COLO829 (cell line): ENCODE measurements at regions not wholly inside any gene's neighbourhood (a gene's known extent, or its start where the extent isn't known, plus 50 kb on each side); places are given as distances from the start of the nearest gene placed in this dataset.
"Not testable (repeated sequence)": the region's sequence is repeated elsewhere in the genome, so short reads cannot be mapped to it uniquely, and the experiment has no call there.

Source experiments
- DNase-seq: peaks from one replicate; pipeline ENCODE4 v3.0.0; 2012; ENCODE audit warnings: low spot score

DNA sequence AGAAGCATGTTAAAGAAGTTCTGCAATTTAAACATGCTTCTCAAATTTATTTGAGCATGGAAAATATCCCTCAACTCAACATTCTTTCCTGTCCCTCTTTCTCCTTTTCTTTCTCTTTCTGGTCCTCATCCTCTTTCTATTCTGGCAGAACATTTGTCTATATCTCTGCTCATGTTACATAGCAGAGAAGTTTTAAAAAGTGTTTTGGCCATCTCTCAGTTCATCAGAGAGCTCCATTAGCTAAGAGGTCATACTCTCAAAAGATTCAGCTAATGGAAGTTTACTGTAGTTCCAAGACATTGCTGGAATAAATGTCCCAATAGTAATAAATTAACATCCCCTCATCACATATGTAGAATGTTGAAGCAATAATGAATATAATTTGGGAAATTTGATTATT, 53.5 kb downstream of the XCL2 start:
- no peak for DNase-seq

DNA sequence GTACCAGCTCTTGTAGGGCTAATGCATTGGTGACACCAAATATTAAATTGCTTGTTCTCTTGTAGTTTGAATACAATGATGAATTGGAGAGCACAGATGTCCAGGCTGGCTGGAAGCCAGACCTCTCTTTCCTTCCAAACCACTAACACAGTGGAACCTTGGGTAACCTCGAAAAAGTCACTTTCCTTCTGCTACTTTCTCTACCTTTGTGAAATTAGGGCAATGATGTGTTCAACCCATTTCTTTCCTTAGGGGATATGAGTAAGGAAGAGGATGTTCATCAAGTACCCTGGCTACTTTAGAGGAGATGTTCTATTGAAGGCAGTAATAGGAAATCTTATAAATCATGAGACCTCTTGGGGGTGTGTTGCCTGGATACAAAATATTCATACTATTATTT, 55.7 kb downstream of the XCL2 start:
- no peak for DNase-seq

DNA sequence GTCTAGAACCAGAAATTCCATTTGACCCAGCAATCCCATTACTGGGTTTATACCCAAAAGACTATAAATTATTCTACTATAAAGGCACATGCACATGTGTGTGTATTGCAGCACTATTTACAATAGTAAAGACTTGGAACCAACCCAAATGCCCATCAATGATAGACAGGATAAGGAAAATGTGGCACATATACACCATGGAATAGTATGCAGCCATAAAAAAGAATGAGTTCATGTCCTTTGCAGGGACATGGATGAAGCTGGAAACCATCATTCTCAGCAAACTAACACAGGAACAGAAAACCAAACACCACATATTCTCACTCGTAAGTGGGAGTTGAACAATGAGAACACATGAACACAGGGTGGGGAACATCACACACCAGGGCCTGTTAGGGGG, 57.0 kb downstream of the XCL2 start:
- not testable (repeated sequence) for DNase-seq

DNA sequence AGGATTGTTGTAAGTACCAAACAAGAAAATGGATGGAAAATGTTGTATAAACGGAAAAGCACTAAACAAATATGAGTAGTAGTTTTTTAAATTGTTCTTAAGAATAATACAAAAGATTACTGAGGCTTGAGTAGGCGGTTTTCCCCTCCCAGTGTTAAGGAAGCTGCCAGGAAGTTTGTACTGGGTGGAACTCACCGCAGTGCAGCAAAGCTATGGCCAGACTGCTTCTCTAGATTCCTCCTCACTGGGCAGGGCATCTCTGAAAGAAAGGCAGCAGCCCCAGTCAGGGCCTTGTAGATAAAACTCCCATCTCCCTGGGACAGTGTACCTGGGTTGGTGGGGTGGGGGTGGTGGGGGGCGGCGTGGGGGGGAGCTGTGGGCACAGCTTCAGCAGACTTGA, 58.7 kb downstream of the XCL2 start:
- no peak for DNase-seq

DNA sequence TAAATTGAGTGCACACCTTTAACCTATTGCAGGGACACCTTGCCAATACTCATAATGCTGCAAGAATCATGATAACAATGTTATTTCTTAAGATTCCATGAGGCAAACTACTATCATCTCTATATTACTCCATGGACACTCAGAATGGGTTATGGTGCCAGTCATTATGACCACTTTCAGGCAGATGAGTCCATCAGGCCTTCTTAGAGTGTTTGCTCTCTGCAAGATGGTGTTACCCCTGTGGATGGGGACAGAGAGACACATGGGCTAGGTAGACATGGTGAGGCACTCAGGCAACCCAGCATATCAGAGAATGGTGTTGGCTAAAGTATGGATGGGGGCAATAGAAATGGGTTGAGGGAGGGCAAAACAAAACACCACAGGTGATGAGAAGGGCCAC, 59.7 kb downstream of the XCL2 start:
- DNase-seq, result no peak

DNA sequence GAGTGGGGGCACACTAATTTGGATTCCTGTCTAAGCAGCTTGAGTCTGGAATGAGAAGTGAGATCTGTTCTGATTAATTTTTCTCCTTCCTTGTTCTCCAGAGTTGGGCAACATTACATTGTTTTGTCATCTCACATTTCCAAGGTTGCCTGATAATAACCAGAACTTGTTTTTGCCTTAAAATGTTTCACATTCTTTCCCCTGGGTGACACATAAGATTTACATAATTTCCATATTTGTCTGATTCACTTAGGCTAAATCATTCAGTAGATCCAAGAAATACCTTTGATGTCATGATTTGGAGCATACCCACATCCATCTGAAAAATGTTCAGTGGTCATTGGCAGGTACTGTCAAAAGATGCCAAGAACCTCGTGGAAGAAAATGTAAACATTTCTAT, 60.3 kb downstream of the XCL2 start:
- no peak for DNase-seq

DNA sequence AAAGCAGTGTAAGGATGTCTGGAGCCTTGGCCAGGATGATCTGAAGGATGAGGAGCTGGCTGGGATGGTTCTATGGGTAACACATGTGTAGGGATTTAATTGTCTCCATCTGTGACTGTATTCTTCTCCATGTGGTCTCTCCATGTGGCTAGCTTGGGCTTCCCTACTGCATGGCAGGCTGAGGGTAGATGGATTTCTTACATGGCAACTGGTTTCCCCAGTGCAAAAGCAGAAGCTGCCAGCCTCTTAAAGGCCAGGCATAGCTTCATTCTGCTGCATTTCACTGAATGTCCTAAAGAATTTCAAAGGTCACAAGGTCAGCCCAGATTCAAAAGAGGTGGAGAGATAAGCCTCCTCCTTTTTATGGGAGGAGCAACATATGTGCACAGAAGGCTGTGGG, 61.7 kb downstream of the XCL2 start:
- DNase-seq, result no peak

DNA sequence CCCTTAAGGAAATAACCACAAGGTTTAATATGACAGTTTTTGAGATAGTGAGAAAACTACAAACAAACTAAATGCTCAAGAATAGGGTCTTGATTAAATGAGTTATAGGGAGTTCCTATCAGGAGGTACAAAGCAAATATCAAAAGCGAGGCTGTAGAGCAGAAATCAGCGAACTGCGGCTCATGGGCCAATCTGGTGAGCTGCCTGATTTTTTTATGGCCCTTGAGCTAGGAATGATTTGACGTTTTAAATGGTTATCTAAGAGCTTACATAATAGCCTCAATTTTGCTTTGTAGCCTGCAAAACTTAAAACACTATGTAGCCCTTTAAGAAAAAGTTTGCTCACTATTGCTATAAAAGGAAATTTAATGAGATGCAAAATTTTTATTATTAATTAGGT, 62.2 kb downstream of the XCL2 start:
- no peak for DNase-seq

DNA sequence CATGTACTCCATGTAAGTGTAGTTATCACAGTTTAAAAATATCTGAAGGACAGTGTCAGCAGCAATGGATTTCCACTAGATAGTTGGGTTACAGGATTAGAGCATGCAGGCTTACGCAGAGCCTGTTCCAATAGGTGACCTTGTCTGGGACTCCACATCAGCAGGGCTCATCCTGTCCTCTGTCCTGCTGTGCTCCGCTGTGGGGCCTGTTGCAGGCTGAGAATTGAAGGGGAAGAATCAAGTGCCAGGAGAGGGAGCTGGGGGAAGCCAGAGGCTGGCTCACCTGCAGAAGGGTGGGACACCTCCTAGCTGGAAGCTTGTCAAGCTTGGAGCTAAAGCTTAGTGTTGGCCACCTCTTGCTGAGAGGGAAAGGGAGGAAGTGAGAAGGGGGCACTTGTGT, 62.8 kb downstream of the XCL2 start:
- no peak for DNase-seq

DNA sequence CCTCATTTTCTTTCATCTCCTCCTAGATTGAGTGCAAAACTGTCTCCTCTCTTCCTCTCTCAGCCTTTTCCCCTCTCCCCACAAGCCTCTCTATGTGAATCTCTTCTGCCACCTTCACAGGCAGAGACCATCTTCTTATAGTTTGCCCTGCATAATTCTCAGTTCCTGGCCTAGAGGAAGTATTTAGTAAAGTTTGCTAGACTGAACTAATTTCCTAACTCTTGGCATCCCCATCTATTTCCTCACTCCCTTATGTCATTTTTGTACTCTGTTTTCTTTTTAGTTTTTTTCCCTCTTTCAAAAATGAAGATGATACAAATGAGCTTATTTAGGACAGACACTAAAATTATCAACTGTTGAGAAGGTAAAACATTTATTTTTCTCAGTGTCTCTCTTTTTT, 66.0 kb downstream of the XCL2 start:
- DNase-seq, result no peak

DNA sequence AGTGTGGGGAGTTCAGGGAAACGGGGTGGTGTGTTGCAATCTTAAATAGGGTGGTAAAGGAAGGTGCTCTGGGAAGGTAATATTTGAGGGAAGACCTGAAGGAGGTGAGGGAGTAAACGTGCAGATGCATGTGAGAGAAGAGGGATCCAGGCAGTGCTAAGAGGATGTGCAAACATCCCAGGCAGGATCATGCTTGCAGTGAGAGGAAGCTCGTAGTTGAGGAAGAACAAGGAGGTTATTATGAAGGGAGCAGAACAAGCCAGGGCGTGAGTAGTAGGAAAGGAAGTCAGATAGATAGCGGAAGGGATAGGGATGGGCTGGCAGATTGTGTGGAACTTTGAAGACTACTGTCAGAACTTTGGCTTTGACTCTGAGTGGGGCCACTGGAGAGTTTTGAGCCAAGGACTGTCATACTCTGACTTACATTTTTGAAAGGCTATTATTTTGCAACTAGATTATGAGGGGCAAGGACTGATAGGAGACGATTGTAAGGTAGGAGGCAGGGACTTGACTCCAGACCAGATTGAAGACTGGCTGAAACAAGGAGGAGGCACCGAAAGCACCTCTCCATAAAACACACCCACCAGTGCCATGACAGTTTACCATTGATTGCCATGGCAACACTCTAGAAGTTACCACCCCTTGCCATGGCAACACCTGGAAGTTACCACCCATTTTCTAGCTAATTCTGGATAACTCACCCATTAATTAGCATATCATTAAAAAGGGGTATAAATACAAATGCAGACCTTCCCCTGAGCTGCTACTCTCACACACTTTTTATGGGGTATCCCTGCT, 67.0 kb downstream of the XCL2 start:
- DNase-seq, result peak; percentile 90

DNA sequence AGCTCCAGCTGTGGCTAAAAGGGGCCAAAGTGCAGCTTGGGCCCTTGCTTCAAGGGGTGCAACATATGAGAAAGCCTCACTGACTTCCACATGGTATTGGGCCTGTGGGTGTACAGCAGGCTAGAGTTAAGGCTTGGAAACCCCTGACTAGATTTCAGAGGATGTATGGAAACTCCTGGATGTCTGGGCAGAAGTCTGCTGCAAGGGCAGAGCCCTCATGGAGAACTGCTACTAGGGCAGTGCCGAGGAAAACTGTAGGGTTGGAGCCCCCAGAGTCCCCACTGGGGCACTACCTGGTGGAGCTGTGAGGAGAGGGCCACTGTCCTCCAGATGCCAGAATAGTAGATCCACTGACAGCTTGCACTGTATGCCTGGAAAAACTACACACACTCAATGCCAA, 69.5 kb downstream of the XCL2 start:
- DNase-seq, result no peak

DNA sequence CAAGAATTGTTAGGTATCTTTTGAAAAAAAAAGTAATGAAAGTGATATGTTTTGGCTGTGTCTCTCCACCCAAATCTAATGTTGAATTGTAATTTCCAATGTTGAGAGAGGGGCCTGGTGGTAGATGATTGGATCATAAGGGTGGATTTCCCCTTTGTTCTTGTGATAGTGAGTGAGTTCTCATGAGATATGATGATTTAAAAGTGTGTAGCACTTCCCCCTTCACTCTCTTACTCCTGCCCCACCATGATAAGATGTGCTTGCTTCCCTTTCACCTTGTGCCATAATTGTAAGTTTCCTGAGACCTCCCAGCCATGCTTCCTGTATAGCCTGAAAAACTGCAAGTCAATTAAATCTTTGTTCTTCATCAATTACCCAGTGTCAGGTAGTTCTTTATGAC, 70.7 kb downstream of the XCL2 start:
- no peak for DNase-seq

DNA sequence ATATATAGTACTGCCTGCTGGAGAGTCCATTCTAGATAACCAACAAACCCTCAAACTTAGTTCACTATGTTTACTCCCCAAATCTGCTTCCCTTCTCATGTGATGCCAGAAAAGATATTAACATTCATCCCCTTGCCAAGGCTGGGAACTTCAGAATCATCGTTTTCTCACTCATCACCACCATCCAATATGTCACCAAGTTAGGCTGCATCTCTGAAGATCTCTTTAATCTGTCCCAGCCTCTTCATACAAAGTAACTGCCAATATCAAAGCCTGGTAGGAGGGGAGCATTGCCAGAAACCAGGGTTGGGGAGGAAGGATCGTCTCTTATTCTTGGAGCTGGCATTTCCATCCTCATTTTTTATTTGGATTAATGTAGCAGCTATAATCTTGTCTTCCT, 71.6 kb downstream of the XCL2 start:
- no peak for DNase-seq

DNA sequence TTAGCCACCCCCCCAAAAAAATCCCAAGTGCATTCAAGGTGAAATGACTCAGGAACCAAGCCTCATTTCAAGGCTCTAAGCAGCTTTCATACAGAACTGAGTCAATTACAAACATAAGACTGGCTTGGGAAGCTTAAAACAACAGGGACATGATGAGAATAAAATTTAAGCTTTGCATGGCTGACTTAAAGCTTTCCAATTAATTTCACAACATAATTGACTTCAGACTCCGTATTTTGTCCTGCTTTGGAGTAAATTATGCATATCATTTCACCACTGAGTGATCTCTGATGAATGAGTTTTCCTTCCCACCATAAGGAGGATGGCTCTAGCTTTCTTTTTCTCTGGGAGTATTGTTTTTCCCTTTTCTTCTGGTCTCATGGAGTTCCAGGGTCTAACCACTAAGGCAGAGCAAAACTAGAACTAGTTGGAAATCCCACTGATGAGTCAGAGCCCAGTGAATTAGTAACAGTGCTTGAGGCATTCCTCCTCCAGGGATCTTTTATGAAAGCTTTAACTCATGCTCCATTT, 72.8 kb downstream of the XCL2 start:
- peak; percentile 72 for DNase-seq

DNA sequence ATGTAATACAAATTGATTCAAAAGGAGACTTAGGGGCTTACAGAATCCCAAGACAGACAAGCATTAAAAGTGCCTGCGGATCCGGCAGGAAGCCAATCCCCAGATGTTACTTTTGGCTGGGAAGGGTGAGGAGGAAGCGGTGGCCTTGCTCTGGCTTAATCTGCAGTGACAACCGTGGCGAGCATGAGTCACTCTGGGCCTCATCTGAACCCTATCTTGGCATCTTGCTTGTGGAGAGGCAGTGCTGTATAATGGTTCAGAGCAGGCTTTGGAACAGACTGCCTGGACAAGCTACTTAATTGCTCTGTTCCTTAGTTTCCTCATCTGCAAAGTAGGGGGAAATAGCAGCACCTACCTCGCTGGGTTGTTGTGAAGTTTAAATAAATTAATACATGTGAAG, 74.1 kb downstream of the XCL2 start:
- DNase-seq, result peak; percentile 48

DNA sequence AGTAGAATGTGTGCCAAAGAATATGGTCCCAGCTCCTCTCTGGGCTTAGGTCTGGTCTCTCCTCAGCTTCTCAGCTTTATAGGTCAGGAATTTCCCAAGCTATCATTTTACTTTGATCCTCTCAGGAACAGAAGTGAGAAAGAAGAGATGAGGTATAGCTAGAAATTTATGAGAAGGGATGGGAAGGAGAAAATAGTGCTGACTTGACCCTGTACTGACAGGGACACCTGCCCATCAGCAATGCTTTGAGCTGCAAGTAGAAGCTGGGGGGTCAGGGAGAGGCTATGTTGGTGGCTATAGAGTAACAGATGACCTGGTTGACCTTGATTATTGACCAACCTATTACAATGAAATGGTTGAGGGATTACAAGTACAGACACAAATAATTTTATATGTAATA, 75.0 kb downstream of the XCL2 start:
- no peak for DNase-seq

DNA sequence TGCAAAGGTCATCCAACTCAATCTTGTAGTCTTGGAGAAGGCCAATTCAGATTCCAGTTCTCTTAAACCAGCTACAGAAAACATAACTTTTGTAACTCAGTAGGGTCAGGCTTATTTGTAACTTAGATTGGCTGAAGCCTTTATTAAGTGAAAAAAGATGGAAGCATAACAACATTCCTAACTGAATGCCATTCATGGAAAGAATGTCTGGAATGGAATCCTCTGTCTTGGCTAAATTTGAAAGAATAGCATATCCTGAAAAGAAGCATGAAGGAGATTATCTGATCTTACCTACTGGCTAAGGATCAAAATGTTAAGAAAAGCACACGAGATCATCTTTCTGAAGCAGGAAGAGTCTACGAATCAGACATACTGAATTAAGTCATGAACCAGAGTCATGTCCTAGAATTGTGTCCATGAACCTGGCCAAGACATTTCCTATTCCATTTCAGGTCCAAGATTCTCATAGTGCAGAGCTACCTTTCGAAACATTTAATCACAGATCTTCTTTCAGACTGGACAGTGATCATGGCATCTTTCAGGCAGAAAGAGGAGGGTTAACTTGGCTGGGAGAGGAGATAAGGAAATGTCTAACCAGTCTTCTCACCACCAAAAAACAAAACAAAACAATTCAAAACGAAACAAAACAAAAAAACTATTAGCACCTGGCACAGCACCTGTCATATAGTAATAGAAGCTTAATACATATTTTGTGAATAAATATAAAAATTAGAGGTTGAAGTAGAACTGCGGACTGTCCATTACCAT, 75.6 kb downstream of the XCL2 start:
- peak; percentile 32 for DNase-seq

DNA sequence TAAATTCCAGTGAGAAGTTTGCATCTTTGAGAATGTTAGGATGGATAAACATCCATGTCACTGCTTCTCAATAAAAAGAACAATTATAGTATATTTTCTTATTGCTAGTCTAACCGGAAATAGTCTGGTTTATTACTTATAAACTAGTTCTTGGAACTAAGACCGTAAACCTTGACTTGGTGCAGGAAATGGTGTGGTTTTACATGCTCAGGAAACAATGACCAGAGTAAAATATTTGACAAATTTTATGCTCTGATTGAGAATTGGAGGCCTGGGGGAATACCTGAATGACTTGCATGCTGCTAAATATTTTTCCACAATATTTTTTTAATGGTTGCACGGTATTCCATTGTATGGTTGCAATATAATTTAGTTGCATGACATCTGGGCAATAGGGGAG, 76.3 kb downstream of the XCL2 start:
- DNase-seq, result no peak

DNA sequence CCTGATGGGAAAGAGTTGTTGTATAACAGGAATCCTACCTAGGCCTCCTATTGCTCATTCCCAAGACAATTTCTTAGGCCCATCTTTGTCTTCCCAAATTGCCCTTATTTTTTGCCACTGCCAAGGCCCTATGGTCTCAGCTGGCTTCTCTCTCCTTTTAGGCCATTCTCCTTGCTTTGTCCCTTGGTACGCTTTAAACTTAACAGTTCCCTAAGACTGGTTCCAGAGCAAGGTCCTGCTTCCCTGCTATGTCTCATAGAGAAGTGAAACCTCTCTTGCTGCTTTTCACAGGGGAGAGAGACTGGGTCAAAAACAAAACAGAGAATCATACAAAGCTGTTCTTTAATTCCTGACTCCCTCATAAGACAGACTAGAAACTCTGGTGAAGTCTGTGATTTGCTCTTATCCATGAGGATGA, 77.1 kb downstream of the XCL2 start:
- DNase-seq, result no peak

DNA sequence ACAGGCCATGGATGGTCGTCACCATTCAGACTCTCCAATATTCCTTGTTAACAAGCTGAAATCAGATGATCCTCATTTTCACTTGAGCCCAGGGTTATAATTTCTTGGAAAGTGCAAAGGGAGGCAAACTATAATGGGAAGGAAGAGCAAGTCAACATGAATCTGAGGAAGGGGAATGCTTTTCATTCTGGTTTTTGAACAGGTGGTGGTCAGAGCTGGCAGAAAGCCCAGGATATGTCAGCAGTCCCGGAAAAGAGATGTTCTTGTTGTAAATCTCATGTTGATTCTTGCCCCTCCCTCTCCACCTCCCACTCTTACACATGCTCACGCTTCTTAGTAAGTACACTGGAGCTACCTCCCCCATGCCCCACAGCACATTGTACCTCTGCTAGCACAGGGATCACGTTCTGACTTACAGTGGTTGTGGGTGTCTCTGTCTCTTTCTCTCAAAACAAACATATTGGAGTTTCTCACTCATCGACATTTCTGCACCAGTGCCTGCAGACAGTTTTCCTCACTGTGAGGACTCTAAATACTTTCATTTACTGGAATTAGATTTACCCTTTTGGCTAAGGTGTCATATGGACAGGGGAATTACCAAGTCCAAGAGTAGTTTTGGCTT, 77.6 kb downstream of the XCL2 start:
- no peak for DNase-seq

DNA sequence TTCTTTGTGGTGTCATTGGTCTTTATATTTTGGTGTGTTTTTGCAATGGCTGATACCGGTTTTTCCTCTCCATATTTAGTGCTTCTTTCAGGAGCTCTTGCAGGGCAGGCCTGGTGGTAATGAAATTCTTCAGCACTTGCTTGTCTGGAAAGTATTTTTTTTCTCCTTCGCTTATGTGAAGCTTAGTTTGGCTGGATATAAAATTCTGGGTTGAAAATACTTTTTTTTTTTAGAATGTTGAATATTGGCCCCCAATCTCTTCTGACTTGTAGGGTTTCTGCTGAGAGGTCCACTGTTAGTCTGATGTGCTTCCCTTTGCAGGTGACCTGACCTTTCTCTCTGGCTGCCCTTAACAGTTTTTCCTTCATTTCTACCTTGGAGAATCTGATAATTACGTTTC, 82.7 kb downstream of the XCL2 start:
- DNase-seq, result not testable (repeated sequence)

DNA sequence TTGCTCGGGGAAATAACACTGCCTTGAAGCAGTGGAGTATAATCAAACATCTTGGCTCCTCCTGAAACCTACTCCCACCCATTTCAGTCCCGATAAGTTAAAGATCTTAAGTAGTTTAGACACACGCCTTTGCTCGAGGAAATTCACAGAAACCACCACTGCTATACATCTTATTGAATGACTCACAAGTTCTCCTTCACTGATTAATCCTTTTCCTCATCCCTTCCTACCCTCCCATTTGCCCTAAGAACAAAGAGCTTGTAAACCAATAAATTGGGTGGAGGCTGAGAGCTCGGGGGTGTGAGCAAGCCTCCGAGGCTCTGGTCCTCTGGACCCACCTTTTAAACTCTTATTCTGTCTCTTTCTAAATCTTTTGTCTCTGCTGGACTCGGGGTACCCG, 86.5 kb downstream of the XCL2 start:
- not testable (repeated sequence) for DNase-seq
